ENCODE measurements at regions not wholly inside any gene's neighbourhood (a gene's known extent, or its start where the extent isn't known, plus 50 kb on each side); places are given as distances from the start of the nearest gene placed in this dataset.

- TF ChIP-seq RXRA (IDR thresholded peaks at IDR 0.05; ENCODE audit: insufficient read depth, low read depth, low read length) (no peak), RNF2 (IDR thresholded peaks at IDR 0.05; ENCODE audit: borderline replicate concordance, low read depth, low read length, missing control alignments, poor library complexity, severe bottlenecking) (no peak), TBP (IDR thresholded peaks at IDR 0.05; ENCODE audit: low read depth, low read length) (no peak), FOSL1 (IDR thresholded peaks at IDR 0.05; ENCODE audit: insufficient read depth, low read depth, low read length) (no peak)
These were observed 55.9 kb upstream of the MYL10 start (continued) for GRCh38 chr7:101684983-101685330.
